HepG2 (cell line): ENCODE measurements at regions not wholly inside any gene's neighbourhood (a gene's known extent, or its start where the extent isn't known, plus 50 kb on each side); places are given as distances from the start of the nearest gene placed in this dataset.

ENCODE experiments used
- ATAC-seq: fragments of 200-7000 bp; cut with Tn5 transposase; 3 replicates; pipeline ENCODE4 v1.9.1; 2020; ENCODE audit warnings: mild to moderate bottlenecking, moderate library complexity
- BruUV-seq: library from RNA; stranded (reverse); fragments of 400-500 nt; replicated peaks from 2 replicates; lab custom pipeline; 2021; lab: Mats Ljungman, UMichigan
- CTCF ChIA-PET: fragments of 300-600 bp; formaldehyde crosslinking; extraction: SDS; loops from one replicate; lab custom pipeline; 2021; ENCODE audit warnings: low total read pairs, inconsistent platforms, low intra/inter-chr PET ratio; lab: Yijun Ruan, JAX
- POLR2A ChIA-PET: fragments of 350-600 bp; sonication (Branson Sonifier 250); formaldehyde crosslinking; loops from one replicate; lab custom pipeline; 2020; ENCODE audit warnings: antibody characterized with exemption, inconsistent platforms; lab: Yijun Ruan, JAX
- DNase-seq: peaks from one replicate; pipeline ENCODE4 v3.0.0-alpha.2; 2015; ENCODE audit warnings: low spot score
- FAIRE-seq: peaks from 3 replicates; lab custom pipeline; 2011; peaks lifted over from hg19 to GRCh38; lab: Jason Lieb, UNC
- H2AFZ ChIP-seq: one replicate; pipeline ENCODE4 v1.6.1; 2011; ENCODE audit warnings: low read length, inconsistent platforms
- H3K27ac ChIP-seq: fragments of 300-600 bp; 3 replicates; pipeline ENCODE4 v1.8.0; 2011; ENCODE audit warnings: mixed run types, mild to moderate bottlenecking, mixed read lengths, low read length, inconsistent platforms; ENCODE audit not compliant: insufficient read depth; ENCODE audit errors: extremely low read length
- H3K27me3 ChIP-seq, 2 experiments: fragments of 200-600 bp in 1 of 2; 2 replicates in 1 of 2; 3 replicates in 1 of 2; pipeline versions ENCODE4 v1.6.0 to v1.8.0; 2011; ENCODE audit warnings: low read length in 2 of 2, mild to moderate bottlenecking in 2 of 2, moderate library complexity in 2 of 2, inconsistent platforms in 1 of 2; ENCODE audit not compliant: insufficient read depth in 2 of 2, control insufficient read depth in 1 of 2
- H3K36me3 ChIP-seq, 2 experiments: fragments of 200-600 bp in 1 of 2; replicated peaks in 1 of 2; 2 replicates in 1 of 2; 3 replicates in 1 of 2; pipeline versions ENCODE4 v1.5.1 to v1.8.0; 2011; ENCODE audit warnings: low read length in 2 of 2, inconsistent platforms in 1 of 2; ENCODE audit not compliant: insufficient read depth in 2 of 2, control insufficient read depth in 1 of 2
- H3K4me1 ChIP-seq: 2 replicates; pipeline ENCODE4 v1.5.1; 2012; ENCODE audit warnings: low read length, inconsistent platforms; ENCODE audit not compliant: insufficient read depth
- H3K4me2 ChIP-seq: 2 replicates; pipeline ENCODE4 v1.6.0; 2011; ENCODE audit warnings: low read depth, low read length, inconsistent platforms
- H3K4me3 ChIP-seq, 3 experiments: fragments of 200-600 bp in 1 of 3; sonication (generic), shearing (Covaris generic) in 1 of 3; replicated peaks in 1 of 3; 2 replicates each; pipeline ENCODE4 v1.5.1; 2011 to 2016; ENCODE audit warnings: low read length in 3 of 3, inconsistent platforms in 2 of 3, low read depth in 2 of 3, mild to moderate bottlenecking in 2 of 3, control low read depth in 1 of 3, mixed read lengths in 1 of 3; ENCODE audit not compliant: insufficient read depth in 1 of 3
- H3K79me2 ChIP-seq: one replicate; pipeline ENCODE4 v1.6.1; 2011; ENCODE audit warnings: low read length, inconsistent platforms; ENCODE audit not compliant: insufficient read depth
- H3K9ac ChIP-seq: 2 replicates; pipeline ENCODE4 v1.6.0; 2011; ENCODE audit warnings: mild to moderate bottlenecking, low read depth, low read length, inconsistent platforms; ENCODE audit not compliant: insufficient read depth
- H3K9me3 ChIP-seq: 2 replicates; pipeline ENCODE4 v1.5.1; 2012; ENCODE audit warnings: mild to moderate bottlenecking, low read length
- H4K20me1 ChIP-seq: 2 replicates; pipeline ENCODE4 v1.6.0; 2011; ENCODE audit warnings: inconsistent platforms, mild to moderate bottlenecking, low read length, moderate library complexity; ENCODE audit not compliant: insufficient read depth
- CCAR2 ChIP-seq: fragments of 200-400 bp; formaldehyde crosslinking; optimal IDR thresholded peaks from 2 replicates; pipeline ENCODE3; 2018; ENCODE audit warnings: low read depth, mild to moderate bottlenecking, low read length, moderate library complexity
- FOXJ3 ChIP-seq: sonication (generic); formaldehyde crosslinking; IDR thresholded peaks from 2 replicates; pipeline ENCODE4 v1.4.0; 2020; ENCODE audit warnings: missing genetic modification reagents, mild to moderate bottlenecking, borderline replicate concordance
- LCORL ChIP-seq, 2 experiments: fragments of 450-650 bp in 1 of 2; sonication (generic) in 1 of 2; formaldehyde crosslinking in 1 of 2; IDR thresholded peaks; 2 replicates each; pipeline versions ENCODE4 v1.5.0 to v1.6.1; 2017 to 2020; ENCODE audit warnings: antibody characterized with exemption in 1 of 2, missing genetic modification reagents in 1 of 2
- NAIF1 ChIP-seq: sonication (generic); formaldehyde crosslinking; IDR thresholded peaks from 2 replicates; pipeline ENCODE4 v1.5.0; 2020; ENCODE audit warnings: mild to moderate bottlenecking, missing genetic modification reagents, borderline replicate concordance
- NR2F6 ChIP-seq, 2 experiments: IDR thresholded peaks; 2 replicates each; pipeline ENCODE4 v1.6.1; 2016; ENCODE audit warnings: antibody characterized with exemption in 1 of 2, mild to moderate bottlenecking in 1 of 2
- SETDB1 ChIP-seq: sonication (generic); formaldehyde crosslinking; IDR thresholded peaks from 2 replicates; pipeline ENCODE4 v1.5.1; 2020; ENCODE audit warnings: missing genetic modification reagents, mild to moderate bottlenecking, borderline replicate concordance
- ZC3H13 ChIP-seq: sonication (generic); formaldehyde crosslinking; IDR thresholded peaks from 2 replicates; pipeline ENCODE4 v1.8.1; 2023; ENCODE audit warnings: mild to moderate bottlenecking, missing genetic modification reagents, moderate library complexity
- ZNF546 ChIP-seq: sonication (generic); formaldehyde crosslinking; conservative IDR thresholded peaks from 2 replicates; pipeline ENCODE4 v1.8.1; 2023; ENCODE audit warnings: mild to moderate bottlenecking, missing genetic modification reagents
- ZNF547 ChIP-seq: sonication (generic); formaldehyde crosslinking; IDR thresholded peaks from 2 replicates; pipeline ENCODE4 v1.5.1; 2020; ENCODE audit warnings: mild to moderate bottlenecking, missing genetic modification reagents
- ZNF766 ChIP-seq: sonication (generic); formaldehyde crosslinking; IDR thresholded peaks from 2 replicates; pipeline ENCODE4 v1.5.0; 2020; ENCODE audit warnings: missing genetic modification reagents, borderline replicate concordance
- WGBS: methylation state at CpG from one replicate; pipeline ENCODE4 v1.1.6; 2017; ENCODE audit warnings: low lambda C conversion rate; 5-methylcytosine and 5-hydroxymethylcytosine counted together
- in situ Hi-C: cut with HindIII; loops from 2 replicates; pipeline ENCODE4 v1.10.0; 2017; ENCODE audit warnings: low pct_unique_long_range_greater_than_20kb; ENCODE audit not compliant: extremely low pct_ligation_motif_present
- intact Hi-C: fragments of 100-400 bp; cut with micrococcal nuclease; formaldehyde crosslinking; loops from one replicate; pipeline ENCODE4 v1.10.0; 2022; ENCODE audit not compliant: unreplicated experiment
- TF ChIP-seq, protein P1 (sequence below), 2 experiments: fragments of 450-650 bp in 1 of 2; sonication (generic) in 1 of 2; formaldehyde crosslinking in 1 of 2; IDR thresholded peaks; 2 replicates each; pipeline versions ENCODE4 v1.6.1 to v1.8.0; 2016 to 2022; ENCODE audit warnings: antibody characterized with exemption in 1 of 2, mild to moderate bottlenecking in 1 of 2, missing genetic modification reagents in 1 of 2

GRCh38 chr16:48845261-48845660, 235.3 kb upstream of the N4BP1 start:
- H3K4me1 ChIP-seq: no peaks in the 10 kb centered on the region

DNA sequence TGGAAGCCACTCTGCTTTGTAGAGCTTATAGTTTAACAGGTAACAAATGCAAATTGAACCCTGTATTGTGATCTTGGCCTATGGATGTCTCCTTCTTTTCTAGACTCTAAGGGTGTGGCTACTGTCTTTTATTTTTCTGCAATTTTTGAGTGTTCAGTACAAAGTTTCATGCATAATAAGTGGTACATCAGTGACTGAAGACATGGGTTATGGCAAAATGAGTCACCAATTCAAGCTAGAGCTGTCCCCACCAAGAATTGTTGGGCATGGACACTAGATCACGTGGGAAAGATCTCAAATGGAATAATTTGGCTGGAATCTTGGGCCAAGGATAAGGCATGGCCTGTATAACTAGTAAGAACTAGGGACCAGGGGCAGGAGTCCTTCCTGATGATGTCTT, 228.4 kb upstream of the N4BP1 start:
- no TSS peak for BruUV-seq
- POLR2A ChIA-PET: no interaction called here
- FAIRE-seq: no peak
- TF ChIP-seq ZNF547 (CRISPR knock-in tag): no peak
- TF ChIP-seq ZC3H13 (CRISPR knock-in tag): no peak
- no peak for TF ChIP-seq NR2F6 (IDR thresholded peaks at IDR 0.05)
- no peak for TF ChIP-seq NR2F6 (CRISPR knock-in tag; IDR thresholded peaks at IDR 0.05)
- TF ChIP-seq FOXJ3 (CRISPR knock-in tag): no peak
- TF ChIP-seq ZNF766 (CRISPR knock-in tag): no peak
- no peak for TF ChIP-seq NAIF1 (CRISPR knock-in tag)
- TF ChIP-seq, protein P1, sequence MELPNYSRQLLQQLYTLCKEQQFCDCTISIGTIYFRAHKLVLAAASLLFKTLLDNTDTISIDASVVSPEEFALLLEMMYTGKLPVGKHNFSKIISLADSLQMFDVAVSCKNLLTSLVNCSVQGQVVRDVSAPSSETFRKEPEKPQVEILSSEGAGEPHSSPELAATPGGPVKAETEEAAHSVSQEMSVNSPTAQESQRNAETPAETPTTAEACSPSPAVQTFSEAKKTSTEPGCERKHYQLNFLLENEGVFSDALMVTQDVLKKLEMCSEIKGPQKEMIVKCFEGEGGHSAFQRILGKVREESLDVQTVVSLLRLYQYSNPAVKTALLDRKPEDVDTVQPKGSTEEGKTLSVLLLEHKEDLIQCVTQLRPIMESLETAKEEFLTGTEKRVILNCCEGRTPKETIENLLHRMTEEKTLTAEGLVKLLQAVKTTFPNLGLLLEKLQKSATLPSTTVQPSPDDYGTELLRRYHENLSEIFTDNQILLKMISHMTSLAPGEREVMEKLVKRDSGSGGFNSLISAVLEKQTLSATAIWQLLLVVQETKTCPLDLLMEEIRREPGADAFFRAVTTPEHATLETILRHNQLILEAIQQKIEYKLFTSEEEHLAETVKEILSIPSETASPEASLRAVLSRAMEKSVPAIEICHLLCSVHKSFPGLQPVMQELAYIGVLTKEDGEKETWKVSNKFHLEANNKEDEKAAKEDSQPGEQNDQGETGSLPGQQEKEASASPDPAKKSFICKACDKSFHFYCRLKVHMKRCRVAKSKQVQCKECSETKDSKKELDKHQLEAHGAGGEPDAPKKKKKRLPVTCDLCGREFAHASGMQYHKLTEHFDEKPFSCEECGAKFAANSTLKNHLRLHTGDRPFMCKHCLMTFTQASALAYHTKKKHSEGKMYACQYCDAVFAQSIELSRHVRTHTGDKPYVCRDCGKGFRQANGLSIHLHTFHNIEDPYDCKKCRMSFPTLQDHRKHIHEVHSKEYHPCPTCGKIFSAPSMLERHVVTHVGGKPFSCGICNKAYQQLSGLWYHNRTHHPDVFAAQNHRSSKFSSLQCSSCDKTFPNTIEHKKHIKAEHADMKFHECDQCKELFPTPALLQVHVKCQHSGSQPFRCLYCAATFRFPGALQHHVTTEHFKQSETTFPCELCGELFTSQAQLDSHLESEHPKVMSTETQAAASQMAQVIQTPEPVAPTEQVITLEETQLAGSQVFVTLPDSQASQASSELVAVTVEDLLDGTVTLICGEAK (IDR thresholded peaks at IDR 0.05): no peak
- TF ChIP-seq, protein P1 (CRISPR knock-in tag; IDR thresholded peaks at IDR 0.05): no peak
- no peak for TF ChIP-seq CCAR2
- no peak for TF ChIP-seq SETDB1 (CRISPR knock-in tag)

More at GRCh38 chr16:48845261-48845660, 235.3 kb upstream of the N4BP1 start:
- Histone ChIP-seq H3K79me2 (no peaks in the 10 kb centered on the region), H3K27me3 (no peaks in the 10 kb centered on the region), H3K4me3 (no peak overlapping the region), H3K9ac (no peak overlapping the region), H4K20me1 (no peaks in the 10 kb centered on the region), H2AFZ (no peak overlapping the region), H3K36me3 (no peaks in the 10 kb centered on the region), H3K9me3 (no peaks in the 10 kb centered on the region), H3K4me2 (no peak overlapping the region)
- in situ Hi-C loops (no loop called here), intact Hi-C loops (no loop called here)
- ATAC-seq (no peak), FAIRE-seq (no peak)
- no TSS peak for BruUV-seq
- ChIA-PET CTCF (no interaction called here), POLR2A (no interaction called here)
- TF ChIP-seq ZNF546 (CRISPR knock-in tag) (no peak), LCORL (IDR thresholded peaks at IDR 0.05) (no peak), LCORL (CRISPR knock-in tag; IDR thresholded peaks at IDR 0.05) (no peak)
- TF ChIP-seq, all 625 proteins: peak for 0
- H3K27ac ChIP-seq: no peak overlapping the region
- WGBS: 3% methylated on average over 2 of the region's 2 CpGs
- no peak for DNase-seq

More for the DNA sequence above, 228.4 kb upstream of the N4BP1 start:
- 4% methylated on average over 1 of the region's 1 CpG for WGBS
- no peak overlapping the region for H3K9ac ChIP-seq
- H3K27me3 ChIP-seq: no peaks in the 10 kb centered on the region
- no peaks in the 10 kb centered on the region for H3K36me3 ChIP-seq
- no peaks in the 10 kb centered on the region for H4K20me1 ChIP-seq
- no peak overlapping the region for H3K27ac ChIP-seq
- ATAC-seq (no peak), DNase-seq (no peak)
- no peaks in the 10 kb centered on the region for H3K9me3 ChIP-seq
- no peak overlapping the region for H3K4me2 ChIP-seq
- no peaks in the 10 kb centered on the region for H3K79me2 ChIP-seq
- in situ Hi-C loops (no loop called here), intact Hi-C loops (no loop called here)
- H2AFZ ChIP-seq: no peak overlapping the region
- CTCF ChIA-PET: no interaction called here
- no peak overlapping the region for H3K4me3 ChIP-seq
- H3K4me1 ChIP-seq: no peaks in the 10 kb centered on the region
